Tibial nerve (tissue), 4 donors: ENCODE measurements at regions not wholly inside any gene's neighbourhood (a gene's known extent, or its start where the extent isn't known, plus 50 kb on each side); places are given as distances from the start of the nearest gene placed in this dataset.

Source experiments
- DNase-seq, 2 donors: peaks; one replicate each; pipeline ENCODE4 v3.0.0-alpha.2; 2019; ENCODE audit warnings: low spot score in 2 of 2
- H3K27ac ChIP-seq, 4 donors: fragments of 200-600 bp; sonication (generic) in 3 of 4; one replicate each; pipeline ENCODE4 v1.5.1; 2017 to 2019; ENCODE audit warnings: mild to moderate bottlenecking in 1 of 4
- H3K27me3 ChIP-seq, 2 donors: fragments of 200-600 bp; sonication (generic) in 1 of 2; one replicate each; pipeline versions ENCODE4 v1.5.1 to v1.6.0; 2017 to 2019
- H3K36me3 ChIP-seq, 3 donors: fragments of 200-600 bp; sonication (generic); one replicate each; pipeline ENCODE4 v1.5.1; 2018 to 2019
- H3K4me1 ChIP-seq, 4 donors: fragments of 200-600 bp; sonication (generic) in 3 of 4; one replicate each; pipeline ENCODE4 v1.5.1; 2017 to 2019
- H3K4me3 ChIP-seq, 4 donors: fragments of 200-600 bp; sonication (generic) in 3 of 4; one replicate each; pipeline ENCODE4 v1.5.1; 2017 to 2019; ENCODE audit warnings: mild to moderate bottlenecking in 1 of 4, moderate library complexity in 1 of 4
- H3K9me3 ChIP-seq, 4 donors: fragments of 200-600 bp; sonication (generic) in 3 of 4; one replicate each; pipeline ENCODE4 v1.5.1; 2017 to 2019
- EP300 ChIP-seq, 2 donors: sonication (generic); formaldehyde crosslinking; IDR thresholded peaks; one replicate each; pipeline ENCODE4 v1.6.1; 2017; ENCODE audit warnings: antibody characterized with exemption in 2 of 2, mild to moderate bottlenecking in 1 of 2
- POLR2A ChIP-seq, 2 donors: fragments of 450-650 bp; IDR thresholded peaks; one replicate each; pipeline ENCODE4 v1.6.1; 2017; ENCODE audit warnings: antibody characterized with exemption in 2 of 2, mild to moderate bottlenecking in 2 of 2, moderate library complexity in 2 of 2
- whole genome bisulfite sequencing, 2 donors: methylation state at CpG; one replicate each; pipeline ENCODE4 v1.1.5; 2018; 5-methylcytosine and 5-hydroxymethylcytosine counted together
- TF ChIP-seq, protein P1 (sequence below), 5 experiments: fragments of 200-600 bp in 3 of 5; fragments of 450-650 bp in 2 of 5; sonication (generic) in 3 of 5; IDR thresholded peaks; one replicate each; pipeline ENCODE4 v1.5.1; 2016 to 2019; ENCODE audit warnings: antibody characterized with exemption in 5 of 5, mild to moderate bottlenecking in 3 of 5, moderate library complexity in 2 of 5

DNA sequence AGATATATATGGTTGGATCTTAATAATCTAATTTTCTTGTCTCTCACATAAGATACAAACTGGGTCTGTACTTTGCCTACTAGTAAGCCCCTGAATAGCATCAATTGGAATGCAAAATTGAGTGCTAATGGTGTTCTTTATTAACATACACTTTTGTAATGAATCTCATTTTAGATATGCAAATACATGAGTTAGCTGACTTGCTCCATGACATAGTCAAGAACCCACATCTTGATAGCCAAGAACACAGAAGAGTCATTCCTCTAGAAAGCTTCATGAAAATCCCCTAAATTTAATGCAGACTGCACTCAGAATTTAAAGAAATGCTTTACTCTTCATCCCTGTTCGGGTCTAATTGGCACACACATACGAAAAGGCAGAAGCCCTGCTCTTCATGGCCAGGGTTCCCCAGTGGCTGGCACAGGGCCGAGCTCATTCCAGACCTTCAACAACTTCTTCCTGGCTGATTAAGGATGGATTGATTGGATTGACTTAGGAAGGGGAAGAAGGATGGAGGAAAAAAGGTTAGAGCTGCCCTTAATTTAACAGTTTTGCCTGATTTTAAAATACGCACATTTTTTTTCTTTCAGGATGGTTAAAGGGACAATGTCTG lies 431.1 kb upstream of the KLF6 start:
- H3K36me3 ChIP-seq = no peaks in the 10 kb centered on the region
- TF ChIP-seq, protein P1, sequence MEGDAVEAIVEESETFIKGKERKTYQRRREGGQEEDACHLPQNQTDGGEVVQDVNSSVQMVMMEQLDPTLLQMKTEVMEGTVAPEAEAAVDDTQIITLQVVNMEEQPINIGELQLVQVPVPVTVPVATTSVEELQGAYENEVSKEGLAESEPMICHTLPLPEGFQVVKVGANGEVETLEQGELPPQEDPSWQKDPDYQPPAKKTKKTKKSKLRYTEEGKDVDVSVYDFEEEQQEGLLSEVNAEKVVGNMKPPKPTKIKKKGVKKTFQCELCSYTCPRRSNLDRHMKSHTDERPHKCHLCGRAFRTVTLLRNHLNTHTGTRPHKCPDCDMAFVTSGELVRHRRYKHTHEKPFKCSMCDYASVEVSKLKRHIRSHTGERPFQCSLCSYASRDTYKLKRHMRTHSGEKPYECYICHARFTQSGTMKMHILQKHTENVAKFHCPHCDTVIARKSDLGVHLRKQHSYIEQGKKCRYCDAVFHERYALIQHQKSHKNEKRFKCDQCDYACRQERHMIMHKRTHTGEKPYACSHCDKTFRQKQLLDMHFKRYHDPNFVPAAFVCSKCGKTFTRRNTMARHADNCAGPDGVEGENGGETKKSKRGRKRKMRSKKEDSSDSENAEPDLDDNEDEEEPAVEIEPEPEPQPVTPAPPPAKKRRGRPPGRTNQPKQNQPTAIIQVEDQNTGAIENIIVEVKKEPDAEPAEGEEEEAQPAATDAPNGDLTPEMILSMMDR (IDR thresholded peaks at IDR 0.05) = no peak
- 66 to 72% methylated on average over 4 of the region's 4 CpGs for WGBS, 2 donors
- no peak overlapping the region for H3K27ac ChIP-seq
- H3K4me3 ChIP-seq = no peak overlapping the region
- H3K9me3 ChIP-seq = no peaks in the 10 kb centered on the region
- no peak for DNase-seq
- peaks cover 0 to 20% (median 8%) of the 10 kb centered on the region in 4 donors for H3K4me1 ChIP-seq
- H3K27me3 ChIP-seq = no peaks in the 10 kb centered on the region

DNA sequence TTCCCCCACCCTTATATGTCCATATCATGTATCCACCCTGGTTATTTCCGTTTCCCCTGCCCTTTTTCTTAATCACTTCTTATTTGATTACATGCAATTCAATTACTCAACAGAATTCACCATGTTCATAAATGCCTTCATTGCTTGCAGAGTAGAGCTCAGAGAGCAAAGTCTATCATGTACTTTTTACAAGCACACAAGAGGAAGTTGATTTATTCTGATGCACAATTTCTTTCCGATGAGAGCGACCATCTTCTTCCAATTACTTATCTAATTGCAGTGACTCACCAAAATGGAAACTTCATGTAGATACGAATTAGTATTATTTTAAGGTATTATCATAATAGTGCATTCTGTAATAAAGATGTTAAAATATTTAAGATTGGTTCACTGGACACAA lies 430.5 kb upstream of the KLF6 start:
- no peaks in the 10 kb centered on the region for H3K9me3 ChIP-seq
- 92% methylated on average over 4 of the region's 4 CpGs for WGBS, 2 donors
- no peaks in the 10 kb centered on the region for H3K27me3 ChIP-seq
- H3K4me1 ChIP-seq = peaks cover 0 to 20% (median 8%) of the 10 kb centered on the region in 4 donors
- H3K4me3 ChIP-seq = no peak overlapping the region
- no peak overlapping the region for H3K27ac ChIP-seq
- no peak for DNase-seq
- H3K36me3 ChIP-seq = no peaks in the 10 kb centered on the region
- TF ChIP-seq EP300 (IDR thresholded peaks at IDR 0.05) (no peak), POLR2A (IDR thresholded peaks at IDR 0.05) (no peak)
- TF ChIP-seq, protein P1 (IDR thresholded peaks at IDR 0.05) = no peak

DNA sequence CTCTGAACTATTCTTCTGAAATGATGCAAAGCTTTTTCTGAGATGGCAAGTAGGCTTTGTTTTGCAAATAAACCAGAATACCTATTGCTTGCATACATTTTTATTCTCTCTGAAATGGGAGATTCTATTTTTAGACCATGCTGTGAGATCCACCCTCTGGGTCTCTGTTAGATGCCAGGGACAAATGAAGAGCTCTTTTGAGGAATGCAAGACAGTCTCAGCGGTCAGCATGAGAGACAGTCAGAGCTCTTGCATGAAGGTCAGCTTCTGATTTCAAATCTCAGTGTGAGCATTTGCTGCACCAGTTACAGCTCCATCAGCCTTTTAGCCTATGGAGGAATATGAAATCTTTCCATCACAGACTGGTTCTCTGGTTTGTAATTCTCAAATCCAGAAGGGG lies 429.9 kb upstream of the KLF6 start:
- DNase-seq = no peak
- peaks cover 0 to 20% (median 8%) of the 10 kb centered on the region in 4 donors for H3K4me1 ChIP-seq
- TF ChIP-seq POLR2A (IDR thresholded peaks at IDR 0.05) = no peak
- no peak for TF ChIP-seq EP300 (IDR thresholded peaks at IDR 0.05)
- TF ChIP-seq, protein P1 (IDR thresholded peaks at IDR 0.05) = no peak
- 83 to 88% methylated on average over 1 of the region's 1 CpG for WGBS, 2 donors
- H3K27me3 ChIP-seq = no peaks in the 10 kb centered on the region
- H3K9me3 ChIP-seq = no peaks in the 10 kb centered on the region
- no peaks in the 10 kb centered on the region for H3K36me3 ChIP-seq
- no peak overlapping the region for H3K27ac ChIP-seq
- no peak overlapping the region for H3K4me3 ChIP-seq

DNA sequence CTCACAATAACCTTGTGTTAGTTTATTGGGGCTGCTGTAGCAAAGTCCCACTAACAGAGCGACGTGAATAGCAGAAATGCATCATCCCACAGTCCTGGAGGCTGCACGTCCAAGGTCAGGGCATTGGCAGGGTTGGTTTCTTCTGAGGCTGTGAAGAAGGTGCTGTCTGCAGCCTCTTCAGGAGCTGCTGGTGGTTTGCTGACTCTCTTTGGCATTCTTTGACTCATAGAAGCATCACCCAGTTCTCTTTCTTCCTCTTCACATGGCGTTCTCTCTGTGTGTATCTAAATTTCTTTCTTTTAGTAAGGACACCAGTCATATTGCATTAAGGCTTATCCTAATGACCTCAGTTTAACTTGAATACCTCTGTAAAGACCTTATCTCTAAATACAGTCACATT lies 428.4 kb upstream of the KLF6 start:
- WGBS, 2 donors = 91 to 95% methylated on average over 4 of the region's 4 CpGs
- TF ChIP-seq, protein P1 (IDR thresholded peaks at IDR 0.05) = no peak
- TF ChIP-seq EP300 (IDR thresholded peaks at IDR 0.05) = no peak
- TF ChIP-seq POLR2A (IDR thresholded peaks at IDR 0.05) = no peak
- peaks cover 0 to 20% (median 8%) of the 10 kb centered on the region in 4 donors for H3K4me1 ChIP-seq

DNA sequence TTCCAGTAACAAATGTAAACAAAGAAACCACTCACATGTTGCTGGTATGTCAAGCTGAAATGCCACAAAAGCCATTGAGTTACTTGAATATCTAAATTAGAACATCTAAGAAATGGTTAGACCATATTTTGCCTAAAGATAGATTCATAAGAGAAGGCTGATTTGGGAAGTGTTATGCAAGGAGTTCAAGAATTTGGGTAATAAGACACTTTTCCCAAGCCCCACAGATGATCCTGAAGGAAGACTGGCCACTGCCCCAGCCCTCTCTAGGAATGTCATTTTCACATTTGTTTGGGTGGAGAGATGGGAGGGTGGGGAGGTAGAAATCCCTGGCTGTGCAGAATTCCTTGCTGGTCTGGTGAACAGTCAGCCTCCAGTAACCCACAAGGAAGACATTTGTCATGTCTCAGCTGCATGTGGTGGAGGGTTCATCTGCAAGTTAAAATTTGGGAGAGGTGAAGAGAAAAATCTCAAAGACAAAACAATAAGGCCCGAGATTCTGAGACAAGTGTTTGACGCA lies 427.2 kb upstream of the KLF6 start:
- TF ChIP-seq EP300 (IDR thresholded peaks at IDR 0.05) (no peak), POLR2A (IDR thresholded peaks at IDR 0.05) (no peak)
- TF ChIP-seq, protein P1 (IDR thresholded peaks at IDR 0.05) = no peak
- Histone ChIP-seq H3K4me3 (no peak overlapping the region), H3K27ac (no peak overlapping the region), H3K36me3 (no peaks in the 10 kb centered on the region), H3K9me3 (no peaks in the 10 kb centered on the region), H3K4me1 (peaks cover 0 to 18% (median 8%) of the 10 kb centered on the region in 4 donors), H3K27me3 (no peaks in the 10 kb centered on the region)
- no peak for DNase-seq
- 93 to 96% methylated on average over 2 of the region's 2 CpGs for WGBS, 2 donors

More for the DNA sequence above, 428.4 kb upstream of the KLF6 start:
- H3K4me3 ChIP-seq = no peak overlapping the region
- no peaks in the 10 kb centered on the region for H3K9me3 ChIP-seq
- no peak overlapping the region for H3K27ac ChIP-seq
- no peaks in the 10 kb centered on the region for H3K27me3 ChIP-seq
- no peaks in the 10 kb centered on the region for H3K36me3 ChIP-seq
- no peak for DNase-seq
